Eye (tissue), 1 donor: ENCODE measurements at regions not wholly inside any gene's neighbourhood (a gene's known extent, or its start where the extent isn't known, plus 50 kb on each side); places are given as distances from the start of the nearest gene placed in this dataset.

Experiments
- DNase-seq: peaks from one replicate; pipeline ENCODE4 v3.0.0-alpha.2; 2015

- no peak for DNase-seq
Observed at GRCh38 chr2:82853299-82853698, 1605.8 kb downstream of the SUCLG1 start.

DNA sequence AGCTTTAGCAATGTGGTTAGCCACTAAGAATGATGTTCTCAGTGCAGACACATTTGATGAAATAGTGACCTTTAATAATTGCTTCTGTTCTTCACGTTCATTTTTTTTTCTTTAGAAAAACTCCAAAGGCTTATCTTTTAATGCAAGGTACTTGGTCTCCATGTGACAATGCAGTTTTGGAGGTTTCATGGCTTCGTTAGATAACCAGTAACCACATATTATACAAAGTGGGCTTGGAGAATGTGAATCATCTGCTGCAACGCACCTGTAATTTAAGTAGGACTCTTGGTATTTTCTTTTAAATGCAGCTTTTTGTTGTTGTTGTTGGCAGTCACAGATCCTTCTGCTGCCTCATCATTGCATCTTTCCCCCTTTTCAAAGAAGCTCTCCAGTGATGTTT is 1606.3 kb downstream of the SUCLG1 start:
- DNase-seq = no peak

DNA sequence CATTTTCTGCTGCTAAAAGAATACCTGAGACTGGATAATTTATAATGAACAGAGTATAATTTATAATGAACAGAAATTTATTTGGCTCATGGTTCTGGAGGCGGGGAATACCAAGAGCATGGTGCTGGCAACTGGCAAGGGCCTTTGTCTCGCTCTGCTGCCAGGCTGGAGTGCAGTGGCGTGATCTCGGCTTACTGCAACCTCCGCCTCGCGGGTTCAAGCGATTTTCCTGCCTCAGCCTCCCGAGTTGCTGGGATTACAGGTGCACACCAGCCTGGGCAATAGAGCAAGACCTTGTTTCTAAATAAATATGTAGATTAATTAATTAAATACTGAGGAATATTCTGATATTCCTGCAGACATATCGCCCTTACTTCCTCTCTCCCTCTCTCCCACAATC is 1610.8 kb downstream of the SUCLG1 start:
- no peak for DNase-seq

DNA sequence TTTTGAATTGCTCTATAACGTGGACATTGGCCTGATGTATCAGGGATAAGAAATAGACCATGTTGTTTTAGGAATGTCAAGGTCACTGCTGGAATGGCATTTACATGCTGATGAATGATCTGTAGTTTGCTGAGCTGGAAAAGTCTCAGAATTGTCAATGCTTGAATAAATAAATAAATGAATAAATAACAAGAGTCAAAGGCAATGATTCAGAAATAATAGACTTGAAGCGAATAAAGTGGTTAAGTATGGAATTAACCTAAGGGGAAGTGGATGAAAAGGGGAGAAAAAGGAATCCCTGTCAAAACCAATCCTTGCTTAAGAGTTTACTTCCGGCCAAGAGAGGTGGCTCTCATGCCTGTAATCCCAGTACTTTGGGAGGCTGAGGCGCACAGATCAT is 1620.0 kb downstream of the SUCLG1 start:
- no peak for DNase-seq

- DNase-seq = no peak
Observed at GRCh38 chr2:82837588-82838304, 1621.3 kb downstream of the SUCLG1 start.

GRCh38 chr2:82834893-82835292 is 1624.2 kb downstream of the SUCLG1 start:
- DNase-seq = no peak

- no peak for DNase-seq
Observed at GRCh38 chr2:82827426-82827825, 1631.7 kb downstream of the SUCLG1 start.

- DNase-seq = no peak
Observed at GRCh38 chr2:82826437-82826836, 1632.6 kb downstream of the SUCLG1 start.

DNA sequence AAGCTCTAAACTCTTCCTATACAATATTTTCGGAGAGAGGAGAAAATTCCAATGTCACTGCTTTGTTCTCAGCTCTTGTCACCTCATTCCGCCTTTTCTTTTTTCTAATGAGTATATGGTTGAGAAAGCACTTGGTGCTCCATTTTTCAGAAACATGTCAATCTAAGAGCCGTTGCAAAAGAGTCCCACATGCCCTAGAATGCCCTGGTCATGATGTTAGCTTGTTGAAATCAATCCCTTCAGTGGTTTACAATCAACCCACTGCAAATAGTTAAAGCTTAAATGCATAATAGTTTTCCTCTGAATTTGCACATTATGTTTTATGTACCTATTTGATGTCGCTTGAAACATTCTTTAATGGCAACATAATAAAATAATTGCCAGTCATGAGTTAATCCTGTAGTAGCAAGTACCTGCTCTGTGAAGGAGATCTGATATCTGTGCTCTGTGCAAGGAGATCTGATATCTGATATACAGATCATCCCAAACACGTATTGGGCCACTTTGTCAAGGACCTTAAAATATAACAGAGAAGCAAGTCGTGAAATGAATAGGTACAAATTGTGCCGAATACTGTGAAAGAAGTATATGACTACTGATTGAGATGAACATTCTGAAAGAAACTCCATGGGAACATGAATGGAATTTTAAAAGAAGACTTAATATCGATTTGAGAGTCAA is 1633.5 kb downstream of the SUCLG1 start:
- DNase-seq = no peak

DNA sequence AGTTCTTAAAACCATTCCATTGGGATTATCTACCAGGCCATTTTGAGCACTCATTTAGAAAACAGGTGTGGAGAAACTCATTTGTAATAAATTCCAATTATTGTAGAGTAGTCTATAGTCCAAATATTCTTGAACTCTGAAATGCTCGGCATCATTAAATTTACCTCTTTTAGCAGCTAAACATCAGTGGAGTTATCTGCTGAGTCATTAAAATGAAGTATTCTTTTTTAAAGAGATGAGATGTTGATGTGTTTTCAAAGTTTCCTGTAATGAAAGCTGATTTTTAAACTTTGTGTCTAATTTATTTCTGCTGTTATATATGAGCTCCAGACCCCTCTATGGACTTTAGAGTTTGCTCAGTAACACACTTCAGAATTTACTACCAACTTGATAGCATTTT is 1635.2 kb downstream of the SUCLG1 start:
- DNase-seq = no peak

- no peak for DNase-seq
Observed at GRCh38 chr2:82819951-82820350, 1639.1 kb downstream of the SUCLG1 start.

DNA sequence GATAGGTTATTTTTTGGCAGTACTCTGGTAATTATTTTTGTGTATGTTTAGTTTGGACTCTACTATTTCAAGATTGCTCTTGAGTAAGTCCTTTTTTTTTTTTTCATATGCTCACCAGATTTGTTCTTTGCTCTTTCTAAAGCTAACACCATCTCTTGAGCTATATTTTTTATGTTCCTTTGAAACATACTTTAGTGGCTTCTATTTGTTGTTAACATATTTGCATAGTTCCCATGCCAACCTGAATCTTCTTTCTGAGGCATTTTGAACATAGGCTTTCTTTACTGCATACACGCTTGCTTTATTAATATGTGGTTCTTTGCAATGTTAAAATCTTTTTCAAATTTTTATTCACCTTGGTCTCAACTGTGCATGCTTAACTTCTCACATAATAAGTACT is 1644.9 kb downstream of the SUCLG1 start:
- DNase-seq = no peak

- DNase-seq = no peak
Observed at GRCh38 chr2:82811946-82812345, 1647.1 kb downstream of the SUCLG1 start.

DNA sequence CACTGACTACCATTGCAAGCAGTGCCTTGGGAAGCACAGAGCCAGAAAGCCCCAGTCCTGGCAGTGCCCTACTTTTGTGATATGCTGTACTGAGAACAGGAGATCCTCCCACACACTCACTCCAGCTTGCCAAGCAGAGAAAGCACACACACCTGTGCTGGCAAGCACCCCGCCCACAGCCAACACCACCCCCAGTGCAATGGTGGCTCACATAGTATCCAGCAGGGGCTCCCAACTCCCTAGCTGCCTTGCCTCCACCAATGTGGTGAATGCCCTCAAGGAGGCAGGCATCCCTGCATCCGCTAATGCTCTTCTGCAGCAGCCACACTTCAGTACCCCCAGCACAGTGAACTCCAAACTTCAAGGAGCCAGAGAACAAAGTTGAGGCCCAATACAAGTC is 1655.8 kb downstream of the SUCLG1 start:
- no peak for DNase-seq

DNA sequence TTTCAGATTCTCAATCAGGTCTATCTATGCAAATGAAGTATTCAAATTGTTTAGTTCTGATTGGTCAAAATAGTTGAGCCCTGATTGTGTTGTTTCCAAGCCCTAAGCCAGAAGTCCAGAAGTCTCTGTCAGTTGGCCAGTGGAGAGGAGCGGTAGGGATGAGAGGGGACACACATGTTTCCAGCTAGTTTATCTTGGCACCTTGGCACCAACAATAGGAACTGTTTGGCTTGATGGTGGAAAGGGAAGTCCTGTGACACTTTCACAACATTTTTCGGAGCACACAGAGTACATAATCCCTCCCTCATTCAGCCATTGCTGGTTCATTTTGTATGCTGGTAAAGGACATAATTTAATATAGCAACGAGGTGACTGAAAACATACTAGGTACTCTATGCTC is 1661.6 kb downstream of the SUCLG1 start:
- no peak for DNase-seq

GRCh38 chr2:82796132-82796531 is 1662.9 kb downstream of the SUCLG1 start:
- DNase-seq = no peak

DNA sequence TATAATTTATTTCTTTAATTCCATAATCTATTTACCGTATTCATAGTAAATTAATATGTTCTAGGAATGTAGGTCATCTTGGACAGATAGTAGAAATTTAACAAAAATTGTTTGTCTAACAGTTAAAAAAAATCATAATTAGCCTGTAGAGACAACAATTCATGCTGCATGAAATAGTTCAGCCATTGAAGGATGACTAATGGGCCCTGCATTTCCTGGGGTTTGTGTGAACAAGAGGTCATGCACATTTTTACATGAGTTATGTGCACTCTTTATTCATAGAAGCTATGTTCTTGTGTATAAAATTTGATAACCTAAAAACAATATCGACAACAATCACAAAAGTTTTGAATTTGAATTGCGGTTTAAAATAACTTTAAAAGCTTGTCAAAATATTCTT is 1663.6 kb downstream of the SUCLG1 start:
- peak; percentile 12 for DNase-seq

- DNase-seq = no peak
Observed at GRCh38 chr2:82793711-82794435, 1665.2 kb downstream of the SUCLG1 start.

DNA sequence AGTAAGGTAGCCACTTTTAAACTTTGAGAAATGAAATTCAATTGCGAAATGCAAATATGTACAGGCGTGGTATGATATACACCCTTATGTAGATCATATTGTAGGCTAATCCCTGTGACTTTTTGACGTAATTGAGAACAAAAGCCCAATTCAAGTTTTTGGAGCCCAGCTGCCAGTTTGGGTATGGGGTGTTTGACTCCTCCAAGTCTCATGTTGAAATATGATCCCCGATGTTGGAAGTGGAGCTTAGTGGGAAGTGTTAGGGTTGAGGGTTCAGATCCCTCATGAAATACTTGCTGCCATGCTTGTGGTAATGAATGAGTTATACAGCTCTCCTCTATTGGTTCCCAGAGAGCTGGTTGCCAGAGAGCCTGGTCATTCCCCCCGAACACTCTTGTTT is 1666.8 kb downstream of the SUCLG1 start:
- no peak for DNase-seq

- peak; percentile 63 for DNase-seq
Observed at GRCh38 chr2:82790206-82791021, 1668.7 kb downstream of the SUCLG1 start.

DNA sequence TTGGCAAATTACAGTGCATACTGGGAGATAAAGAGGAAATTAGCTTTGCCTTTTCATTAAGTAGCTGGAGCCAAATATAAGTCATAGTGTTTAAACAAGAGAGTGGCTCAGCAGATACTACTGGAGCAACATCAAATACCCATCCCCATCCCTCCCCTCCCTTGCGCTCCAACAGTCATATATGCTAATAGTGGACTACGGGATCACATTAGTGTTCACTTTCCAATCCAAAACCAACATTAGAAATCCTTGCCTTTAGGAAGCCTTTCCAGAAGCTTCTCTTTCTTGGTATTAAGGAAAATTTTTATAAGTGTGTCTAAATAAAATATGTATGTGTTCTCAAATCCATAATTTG is 1669.3 kb downstream of the SUCLG1 start:
- no peak for DNase-seq

DNA sequence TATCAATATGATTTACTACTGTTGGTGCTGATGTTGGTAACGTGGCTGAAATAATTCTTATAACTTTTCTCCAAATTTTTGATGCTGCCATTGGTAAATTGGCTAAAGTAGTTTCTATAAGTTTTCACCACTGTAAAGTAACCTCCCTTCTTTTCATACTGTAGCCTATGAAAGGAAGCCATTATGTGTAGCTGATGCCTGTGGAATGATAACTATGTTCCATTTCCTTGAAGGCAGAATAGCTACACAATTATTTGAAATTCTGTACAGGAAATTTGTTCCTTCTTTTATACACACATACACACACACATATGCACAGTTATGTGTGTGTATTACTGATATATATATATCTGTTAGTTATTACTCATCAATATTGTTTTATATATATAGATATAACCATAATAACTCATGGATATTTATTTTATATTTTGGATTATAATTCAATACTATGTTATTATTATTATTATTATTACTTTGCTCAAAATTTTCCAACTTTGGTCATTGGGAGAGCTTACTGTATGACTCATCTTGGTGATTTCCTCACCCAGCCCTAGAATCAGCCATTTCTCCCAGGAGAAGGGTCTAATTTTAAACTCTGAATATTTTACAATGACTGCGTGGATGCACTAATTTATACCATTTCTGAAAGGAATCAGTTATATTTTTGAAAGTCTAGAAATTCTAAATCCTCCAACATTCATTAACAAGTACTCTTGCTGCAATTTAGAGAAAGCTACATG is 1677.7 kb downstream of the SUCLG1 start:
- DNase-seq = no peak

GRCh38 chr2:82780050-82780449 is 1679.0 kb downstream of the SUCLG1 start:
- no peak for DNase-seq
